ENCODE measurements at regions not wholly inside any gene's neighbourhood (a gene's known extent, or its start where the extent isn't known, plus 50 kb on each side); places are given as distances from the start of the nearest gene placed in this dataset.

DNA sequence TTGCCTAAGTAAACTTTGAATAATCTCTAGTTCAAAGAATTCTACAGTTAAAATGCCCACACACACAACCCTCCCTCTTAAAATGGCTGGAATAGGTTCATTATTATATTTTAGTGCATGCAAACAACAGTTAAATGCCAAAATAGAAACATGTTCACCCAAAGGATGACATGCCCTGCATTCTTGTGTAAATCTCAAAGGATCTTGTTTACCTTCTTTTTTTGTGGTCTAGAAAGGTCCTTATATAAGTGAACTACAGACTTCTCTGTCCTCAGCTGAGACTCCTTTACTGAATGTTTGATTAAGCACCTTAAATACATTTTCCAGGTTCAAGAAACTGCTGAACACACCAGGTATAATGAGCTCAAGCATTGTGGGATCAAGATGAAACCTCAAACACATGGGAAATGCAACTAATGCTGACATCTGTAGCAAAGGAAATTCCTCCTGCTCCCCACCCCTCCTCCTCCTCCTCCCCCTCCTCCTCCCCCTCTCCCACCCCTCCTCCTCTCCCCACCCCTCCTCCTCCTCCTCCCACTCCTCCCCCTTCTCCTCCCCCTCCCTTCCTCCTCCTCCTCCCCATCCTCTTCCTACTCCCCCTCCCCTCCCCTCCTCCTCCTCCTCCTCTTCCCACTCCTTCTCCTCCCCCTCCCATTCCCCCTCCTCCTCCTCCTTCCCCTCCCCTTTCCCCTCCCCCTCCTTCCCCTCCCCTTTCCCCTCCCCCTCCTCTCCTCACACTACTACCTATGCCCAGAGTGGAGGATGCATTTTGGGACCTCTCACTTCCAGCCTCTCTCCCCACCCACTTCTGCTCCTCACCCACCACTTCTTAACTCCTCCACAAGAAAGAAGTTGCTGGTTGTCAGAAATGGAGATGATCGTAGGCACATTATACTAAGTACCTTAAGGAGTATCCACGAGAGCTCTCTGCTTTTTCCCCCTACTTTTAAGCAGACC, 233.9 kb downstream of the MRPL39 start:
- peak; percentile 37 for DNase-seq

DNA sequence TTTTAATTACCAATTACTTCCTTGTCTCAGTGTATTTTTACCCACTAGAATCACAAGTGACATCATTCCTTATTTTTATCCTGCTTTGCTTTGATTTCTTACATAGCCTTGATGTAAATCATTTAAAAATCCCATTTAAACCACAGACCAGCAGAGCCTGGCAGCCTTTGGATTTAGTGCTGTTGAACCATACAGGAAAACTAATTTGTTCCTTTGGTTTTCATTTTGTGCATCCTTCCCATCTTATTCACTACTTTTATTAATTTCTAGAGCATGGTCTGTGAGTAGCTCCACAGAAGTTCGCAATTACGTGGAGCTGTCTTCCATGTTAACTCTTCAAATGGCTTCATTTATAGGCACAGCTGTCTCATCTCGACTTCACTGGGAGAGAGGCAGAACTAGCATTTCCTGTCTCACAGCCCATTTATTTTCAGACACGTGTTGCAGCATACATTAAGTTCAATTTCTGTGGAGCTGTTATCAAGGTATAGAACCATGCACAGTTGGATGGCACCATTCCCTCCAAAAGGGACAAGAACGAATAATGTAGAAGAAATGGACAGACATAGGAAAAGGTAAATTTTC, 235.3 kb downstream of the MRPL39 start:
- DNase-seq = peak; percentile 75

DNA sequence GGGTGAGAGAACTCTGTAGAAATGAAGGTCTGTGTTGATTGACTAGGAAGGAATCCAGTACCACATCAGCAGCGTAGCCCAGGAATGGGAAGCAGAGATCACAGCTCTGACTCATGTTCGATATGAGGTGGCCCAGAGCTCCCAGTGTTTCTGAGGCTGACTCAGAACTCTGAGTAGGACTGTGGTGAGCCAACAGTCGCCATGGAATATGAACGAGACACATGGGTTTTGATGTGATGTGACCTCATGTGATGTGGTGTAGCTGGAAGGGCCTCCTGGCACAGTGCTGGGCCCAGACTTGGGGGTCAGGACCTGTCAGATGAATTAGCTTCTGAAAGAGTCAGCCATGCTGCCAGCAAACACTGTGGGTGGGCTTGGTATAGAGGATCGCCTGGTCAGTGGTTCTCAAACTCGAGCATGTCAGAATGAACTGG, 237.0 kb downstream of the MRPL39 start:
- peak; percentile 99 for DNase-seq

DNA sequence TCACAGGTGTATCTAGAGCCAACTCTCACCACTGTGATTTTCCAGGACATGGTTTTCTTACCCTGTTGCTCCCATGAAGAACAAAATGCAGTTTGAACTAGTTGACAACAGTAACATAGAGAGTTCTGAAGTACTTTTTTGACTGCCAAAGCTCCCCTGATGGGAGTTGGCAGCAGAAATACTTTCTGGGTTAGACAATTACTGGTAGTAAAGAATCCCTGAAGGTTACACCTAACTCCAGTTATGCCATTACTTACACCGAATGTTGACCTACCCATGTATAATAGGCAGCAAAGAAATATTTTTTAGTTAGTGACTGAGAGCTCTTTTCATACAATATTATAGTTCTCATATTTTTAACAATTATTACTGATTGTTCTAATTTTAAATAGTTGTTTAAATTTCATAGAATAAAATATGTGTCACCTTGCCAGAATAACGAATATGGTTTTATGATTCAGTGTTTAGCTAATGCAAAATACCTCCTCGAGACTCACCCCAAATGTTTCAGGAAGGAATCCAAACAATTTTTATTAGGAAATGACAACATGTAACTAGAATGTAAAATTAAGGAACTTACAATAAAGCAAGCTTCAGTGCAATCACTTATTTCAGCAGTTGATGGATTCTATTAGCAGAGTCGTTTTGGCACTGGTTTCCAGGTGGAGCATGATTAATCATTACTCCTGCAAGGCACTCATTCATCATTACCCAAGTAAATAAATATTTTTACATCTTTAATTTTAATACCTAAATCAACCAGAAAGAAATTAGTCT, 237.6 kb downstream of the MRPL39 start:
- peak; percentile 93 for DNase-seq

DNA sequence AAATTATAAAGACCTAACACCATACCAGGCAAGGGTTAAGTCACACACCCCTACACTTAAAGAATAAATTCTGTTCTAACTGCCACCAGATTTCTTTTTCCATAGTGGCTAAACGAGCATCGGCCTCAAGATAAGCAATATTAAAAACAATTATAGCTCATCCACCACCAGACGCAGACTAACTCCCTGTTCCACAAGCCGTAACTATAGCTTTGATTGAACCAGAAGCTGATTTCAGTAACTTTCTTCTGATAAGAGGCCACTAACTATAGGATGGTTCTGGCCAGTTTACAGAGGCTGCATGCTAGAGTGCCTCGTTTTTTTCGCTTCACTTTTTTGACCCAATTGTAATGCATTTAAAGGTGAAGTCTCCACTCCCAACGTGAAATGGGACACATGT, 238.8 kb downstream of the MRPL39 start:
- DNase-seq = no peak

DNA sequence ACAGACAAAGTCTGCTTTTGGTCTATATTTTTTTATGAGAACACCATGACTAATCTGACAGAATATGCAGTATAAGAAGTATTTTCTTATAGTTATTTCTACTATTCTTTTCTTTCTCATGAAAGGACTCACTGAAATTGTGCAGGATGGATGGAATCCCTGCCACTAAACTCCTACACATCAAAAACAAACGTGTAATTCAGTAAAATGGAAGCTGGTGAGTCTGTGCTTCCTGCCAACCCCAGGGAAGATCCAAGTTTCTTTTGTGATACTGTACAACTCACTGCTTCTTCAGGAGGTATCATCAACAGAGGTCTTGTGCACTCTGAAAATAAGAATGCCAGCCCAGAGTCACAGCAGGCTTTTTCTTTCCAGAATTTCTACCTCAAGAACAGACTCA, 241.2 kb downstream of the MRPL39 start:
- DNase-seq = no peak

DNA sequence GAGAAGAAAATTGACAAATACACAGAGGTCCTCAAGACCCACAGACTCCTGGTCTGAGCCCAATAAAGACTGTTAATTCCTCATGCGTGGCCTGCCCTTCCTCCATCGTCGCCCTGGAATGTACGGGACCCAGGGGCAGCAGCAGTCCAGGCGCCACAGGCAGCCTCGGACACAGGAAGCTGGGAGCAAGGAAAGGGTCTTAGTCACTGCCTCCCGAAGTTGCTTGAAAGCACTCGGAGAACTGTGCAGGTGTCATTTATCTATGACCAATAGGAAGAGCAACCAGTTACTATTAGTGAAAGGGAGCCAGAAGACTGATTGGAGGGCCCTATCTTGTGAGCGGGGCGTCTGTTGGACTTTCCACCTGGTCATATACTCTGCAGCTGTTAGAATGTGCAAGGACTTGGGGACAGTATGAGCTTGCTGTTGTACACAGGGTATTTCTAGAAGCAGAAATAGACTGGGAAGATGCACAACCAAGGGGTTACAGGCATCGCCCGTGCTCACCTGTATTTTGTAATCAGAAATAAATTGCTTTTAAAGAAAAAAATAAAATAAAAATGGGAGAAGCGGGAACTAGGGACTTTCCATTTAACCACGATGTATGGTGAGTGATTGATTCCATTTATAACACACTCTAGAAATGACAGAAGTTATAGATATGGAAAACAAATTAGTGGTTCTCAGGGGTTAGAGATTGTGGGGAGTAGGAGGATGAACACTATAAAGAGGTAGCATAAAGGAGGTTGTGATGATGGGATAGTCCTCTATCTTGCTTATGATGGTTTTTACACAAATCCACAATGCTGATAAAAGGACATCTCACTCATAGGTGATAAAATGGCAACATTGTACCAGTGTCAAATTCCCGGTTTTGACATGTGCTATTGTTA, 244.7 kb downstream of the MRPL39 start:
- no peak for DNase-seq

DNA sequence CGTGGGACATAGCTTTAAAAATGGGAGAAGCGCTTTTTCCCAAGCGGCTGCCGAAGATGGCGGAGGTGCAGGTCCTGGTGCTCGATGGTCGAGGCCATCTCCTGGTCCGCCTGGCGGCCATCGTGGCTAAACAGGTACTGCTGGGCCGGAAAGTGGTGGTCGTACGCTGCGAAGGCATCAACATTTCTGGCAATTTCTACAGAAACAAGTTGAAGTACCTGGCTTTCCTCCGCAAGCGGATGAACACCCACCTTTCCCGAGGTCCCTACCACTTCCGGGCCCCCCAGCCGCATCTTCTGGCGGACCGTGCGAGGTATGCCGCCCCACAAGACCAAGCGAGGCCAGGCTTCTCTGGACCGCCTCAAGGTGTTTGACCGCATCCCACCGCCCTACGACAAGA, 245.5 kb downstream of the MRPL39 start:
- DNase-seq = no peak

DNA sequence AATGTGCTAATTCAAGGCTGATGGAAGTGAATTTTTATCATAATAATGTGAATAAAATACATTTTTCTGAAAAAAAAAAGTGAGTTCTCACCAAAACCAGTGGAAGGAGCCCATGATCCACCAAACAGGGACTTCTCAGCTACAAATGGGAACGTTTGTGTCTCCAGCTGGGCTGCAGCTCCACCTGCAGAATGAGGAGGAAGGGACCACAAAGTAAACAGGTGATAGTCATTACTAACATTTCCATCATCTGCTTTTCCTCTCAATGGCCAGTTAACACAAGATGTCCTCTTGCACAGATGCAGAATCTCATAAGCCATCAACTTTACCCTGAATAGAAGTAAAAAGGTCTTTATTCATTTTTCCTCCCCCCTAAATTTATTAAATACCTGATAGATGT, 246.2 kb downstream of the MRPL39 start:
- no peak for DNase-seq

DNA sequence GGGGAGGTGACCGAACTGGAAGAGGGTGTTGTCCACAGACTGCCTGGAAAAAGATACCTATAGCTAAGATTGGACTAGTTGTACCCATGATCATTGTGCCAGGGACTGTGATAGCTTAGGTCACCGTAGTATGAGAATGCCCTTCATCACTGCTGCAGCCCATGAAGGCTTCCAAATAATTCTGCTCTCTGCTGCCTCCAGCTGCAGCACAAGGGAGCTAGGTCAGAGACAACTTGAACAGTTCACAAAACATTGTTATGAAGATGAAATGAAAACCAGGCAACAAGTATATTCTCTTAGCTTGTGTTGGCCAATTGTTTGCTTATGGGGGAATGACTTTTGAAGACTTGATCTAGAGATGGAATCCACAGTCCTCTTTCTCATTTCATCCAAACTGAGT, 246.7 kb downstream of the MRPL39 start:
- no peak for DNase-seq

DNA sequence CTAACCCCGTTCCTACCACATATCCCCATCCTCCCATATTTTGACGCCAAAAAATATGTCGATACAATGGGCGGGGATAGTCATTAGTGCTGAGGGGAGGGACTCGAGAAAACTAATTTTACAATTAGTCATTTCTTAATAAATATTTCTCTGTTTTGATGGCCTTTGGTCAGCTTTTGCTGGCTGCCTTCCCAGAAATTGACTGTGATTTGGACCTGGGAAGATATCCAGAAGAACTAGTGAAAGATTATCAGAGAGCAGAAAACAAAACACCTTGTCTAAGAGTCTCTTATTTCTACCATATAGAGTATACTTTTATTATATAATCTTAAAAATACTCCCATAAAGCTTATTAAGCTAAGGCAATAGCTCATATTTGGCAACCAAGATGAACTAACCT, 247.6 kb downstream of the MRPL39 start:
- no peak for DNase-seq

DNA sequence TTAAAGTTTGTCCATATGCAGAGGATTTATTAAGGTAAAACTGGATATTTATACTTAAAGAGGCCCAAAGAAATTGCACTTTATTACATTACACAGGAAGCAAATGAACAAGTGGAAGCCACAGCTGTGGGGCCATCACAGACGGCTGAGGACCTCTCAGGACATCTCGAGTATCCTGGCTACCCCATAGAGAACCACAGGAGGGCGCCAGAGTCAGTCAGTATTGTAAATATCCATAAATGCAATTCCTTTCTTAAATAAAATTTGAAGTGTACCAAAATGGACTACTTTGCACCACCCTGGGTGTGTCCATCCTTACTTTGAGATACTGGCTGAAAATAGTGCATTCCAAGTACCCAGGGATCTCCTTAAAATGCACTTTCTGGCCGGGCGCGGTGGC, 257.2 kb downstream of the MRPL39 start:
- DNase-seq = peak; percentile 62

DNA sequence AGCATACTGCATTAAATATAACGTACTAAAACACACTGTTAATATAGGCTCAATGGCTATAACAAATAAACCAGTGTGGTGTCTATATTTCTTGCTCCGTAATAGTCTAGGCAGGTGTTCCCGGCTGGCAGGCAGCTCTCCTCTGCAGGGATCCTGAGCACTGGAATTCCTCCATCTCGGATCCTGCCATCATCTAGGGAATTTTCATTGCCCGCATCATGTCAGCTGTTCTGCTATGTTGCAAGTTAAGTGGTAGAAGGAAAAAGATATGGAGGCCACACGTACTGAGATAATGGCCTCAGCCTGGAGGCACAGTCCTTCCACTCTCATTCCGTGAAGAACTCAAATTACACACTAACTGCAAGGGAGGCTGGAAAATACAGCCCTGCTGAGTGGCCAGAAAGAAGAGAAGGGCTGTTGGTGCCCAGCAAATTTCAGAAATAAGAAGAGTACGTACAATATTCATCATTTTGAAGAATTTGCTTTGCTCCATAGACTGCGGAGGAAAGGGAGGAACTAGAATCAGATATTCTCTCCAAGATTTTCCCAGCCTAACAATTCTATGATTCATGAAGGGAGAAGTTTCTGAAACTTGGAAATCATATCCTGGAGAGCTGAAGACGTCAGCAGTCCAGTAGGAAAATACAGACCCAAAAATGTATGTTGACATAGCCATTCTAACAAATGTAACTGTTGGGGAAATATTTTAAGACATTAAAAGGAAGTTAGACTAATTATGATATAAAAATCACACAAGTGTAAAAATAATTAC, 263.3 kb downstream of the MRPL39 start:
- peak; percentile 37 for DNase-seq

DNA sequence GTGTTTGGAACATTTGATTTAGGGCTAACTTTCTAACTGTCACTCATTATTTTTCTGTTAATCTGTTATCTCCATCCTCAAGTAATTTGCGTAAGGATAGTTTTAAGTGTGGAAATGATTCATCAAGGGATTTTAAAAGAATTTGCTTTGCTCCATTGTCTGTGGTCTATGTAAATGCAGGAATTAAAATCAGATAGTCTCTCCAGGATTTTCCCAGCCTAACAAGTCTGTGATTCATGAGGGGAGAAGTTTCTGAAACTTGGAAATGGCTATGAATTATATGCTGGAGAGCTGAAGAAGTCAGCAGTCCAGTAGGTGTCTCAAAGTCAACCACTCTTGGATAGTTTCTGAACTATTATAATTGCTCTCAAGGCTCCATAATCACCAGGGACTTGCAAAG, 264.5 kb downstream of the MRPL39 start:
- peak; percentile 92 for DNase-seq

DNA sequence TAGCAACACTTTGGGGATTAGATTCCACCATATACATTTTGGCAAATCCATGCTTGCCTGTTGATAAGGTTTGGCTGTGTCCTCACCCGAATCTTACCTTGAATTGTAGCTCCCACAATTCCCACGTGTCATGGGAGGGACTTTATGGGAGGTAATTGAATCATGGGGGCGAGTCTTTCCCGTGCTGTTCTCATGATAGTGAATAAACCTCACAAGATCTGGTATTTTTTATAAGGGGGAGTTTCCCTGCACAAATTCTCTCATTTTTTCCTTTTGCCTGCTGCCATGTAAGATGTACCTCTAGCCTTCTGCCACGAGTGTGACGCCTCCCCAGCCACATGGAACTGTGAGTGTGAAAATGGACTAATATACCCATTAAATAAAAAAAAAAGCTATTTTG, 265.3 kb downstream of the MRPL39 start:
- no peak for DNase-seq

DNA sequence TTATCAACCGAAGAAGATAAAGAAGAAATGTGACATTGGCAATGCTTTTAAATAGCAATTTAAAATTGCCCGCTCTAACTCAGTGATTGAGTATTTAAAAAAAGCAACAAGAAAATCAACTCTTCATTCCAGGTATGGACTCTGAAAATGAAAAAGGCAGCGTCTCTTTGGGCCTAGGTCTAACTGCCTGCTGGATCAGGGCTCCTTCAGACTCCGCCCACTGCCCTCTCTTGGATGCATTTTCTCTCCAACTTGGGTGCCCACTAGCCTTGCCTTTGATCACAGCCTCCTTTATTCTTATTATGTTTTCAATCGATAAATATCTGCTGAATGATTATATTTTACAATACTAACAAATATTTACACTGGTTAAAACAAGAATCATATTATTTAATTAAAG, 268.9 kb downstream of the MRPL39 start:
- no peak for DNase-seq

DNA sequence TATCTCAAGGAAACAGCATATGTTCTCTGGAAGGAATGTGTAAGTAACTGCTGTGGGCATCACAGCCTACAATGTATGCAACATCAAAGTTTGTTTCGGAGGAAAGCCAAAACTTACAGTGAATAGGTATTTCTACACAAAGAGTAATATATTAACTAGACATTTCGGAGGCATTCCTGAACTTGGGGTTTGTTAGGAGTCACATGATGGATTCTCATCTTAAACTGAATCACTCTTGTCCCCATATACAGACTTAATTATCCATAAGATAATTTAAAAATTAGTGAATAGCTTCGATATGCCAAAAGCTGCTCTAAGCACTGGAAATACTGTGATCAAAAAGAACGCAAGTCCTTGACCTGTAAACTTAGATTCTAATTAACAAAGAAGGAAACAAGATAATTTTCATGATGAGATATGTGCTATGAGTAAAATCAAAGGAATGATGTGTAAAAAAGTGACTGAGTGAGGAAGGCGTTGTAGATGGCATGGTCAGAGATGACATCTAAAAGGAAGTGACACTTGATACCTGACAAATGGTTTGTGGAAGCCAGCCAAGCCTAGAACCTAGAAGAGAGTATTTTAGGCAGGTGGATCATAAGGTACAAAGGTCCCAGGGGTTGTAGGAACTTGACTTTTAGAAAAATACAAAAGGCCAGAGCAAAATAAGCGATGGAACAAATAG, 273.1 kb downstream of the MRPL39 start:
- peak; percentile 22 for DNase-seq

DNA sequence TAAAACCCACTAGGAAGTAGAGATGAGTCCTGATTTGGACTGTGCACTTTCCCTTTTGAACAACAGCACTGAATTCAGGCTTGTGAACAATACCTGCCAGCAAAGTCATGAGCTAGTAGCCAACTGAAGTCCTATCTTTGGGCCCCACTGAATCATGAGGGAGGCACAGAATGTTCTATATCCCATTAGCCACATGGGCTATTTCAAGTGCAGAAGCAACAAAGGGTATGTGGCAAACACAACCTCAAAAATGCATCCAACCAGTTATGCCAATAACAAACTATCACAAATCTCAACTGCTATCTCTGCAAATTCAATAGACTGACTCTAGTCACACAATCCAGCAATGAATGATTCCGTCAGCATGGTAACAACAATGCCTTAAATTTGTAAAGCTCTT, 276.0 kb downstream of the MRPL39 start:
- DNase-seq = no peak

DNA sequence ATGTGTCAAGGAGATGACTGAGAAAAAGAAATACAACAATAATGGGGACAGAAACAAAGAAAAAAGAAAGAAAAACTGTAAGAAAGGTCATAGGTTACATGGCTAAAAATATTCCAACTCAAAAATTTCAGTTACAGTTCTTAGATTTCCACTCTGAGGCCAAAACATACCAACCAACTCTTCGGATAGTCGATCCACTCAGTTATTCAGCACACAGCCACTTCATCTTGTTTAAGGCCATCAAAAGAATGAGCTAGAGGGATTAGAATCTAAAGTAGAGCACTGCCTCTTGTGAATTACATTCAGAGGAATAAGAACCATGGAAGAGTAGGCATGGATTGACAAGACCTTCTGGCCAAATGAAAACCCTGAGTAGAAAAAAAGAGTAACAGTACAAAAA, 277.0 kb downstream of the MRPL39 start:
- DNase-seq = peak; percentile 91

DNA sequence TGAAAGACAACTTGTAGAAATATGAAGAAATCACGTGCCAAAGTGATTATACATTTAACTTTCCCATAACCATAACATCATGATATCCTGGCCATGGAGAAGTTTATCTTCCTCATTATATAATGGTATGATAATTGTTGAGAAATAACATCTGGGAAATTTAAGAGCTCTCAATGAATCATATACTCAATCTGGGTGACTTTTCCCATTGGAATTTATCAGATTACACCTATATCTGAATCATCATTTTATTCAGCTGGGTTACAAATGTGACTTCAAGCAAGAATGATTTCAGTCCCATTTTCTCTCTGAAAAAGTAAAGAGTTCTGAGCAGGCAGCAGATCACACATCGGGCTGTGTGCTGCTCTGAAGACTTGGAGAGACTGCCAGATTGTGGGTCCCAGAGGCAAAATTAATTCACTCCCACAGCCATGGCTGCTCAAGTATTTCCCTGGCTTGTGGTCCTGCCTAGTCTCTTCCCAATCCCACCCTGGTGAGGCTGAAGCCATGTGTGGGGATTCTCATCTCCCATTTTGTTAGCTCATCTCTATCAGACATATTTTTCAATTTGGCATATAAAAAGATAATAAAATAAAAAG, 278.0 kb downstream of the MRPL39 start:
- DNase-seq = peak; percentile 97

DNA sequence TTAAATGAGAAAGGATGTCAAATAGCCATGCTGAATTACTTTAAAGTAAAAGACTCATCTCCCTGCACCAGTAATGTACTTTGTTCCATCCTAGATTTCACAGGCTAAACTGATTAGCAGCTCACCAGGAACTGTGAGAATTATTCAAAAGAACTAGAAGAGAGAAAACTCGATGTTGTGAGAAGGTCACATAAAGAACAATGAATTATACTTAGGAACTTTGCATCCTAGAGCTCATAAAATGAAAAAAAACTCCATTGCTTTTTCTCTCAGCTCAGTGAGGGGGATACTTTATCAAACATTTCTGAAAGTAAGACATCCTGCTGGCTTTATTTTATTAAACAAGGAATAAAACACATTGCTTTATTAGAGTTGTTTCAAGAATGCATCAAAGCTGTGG, 278.5 kb downstream of the MRPL39 start:
- DNase-seq = peak; percentile 56

All from fibroblast of skin of right biceps (primary cell).